Transverse colon (tissue), 4 donors: ENCODE measurements at regions not wholly inside any gene's neighbourhood (a gene's known extent, or its start where the extent isn't known, plus 50 kb on each side); places are given as distances from the start of the nearest gene placed in this dataset.

Experiments
- DNase-seq: peaks from one replicate; pipeline ENCODE4 v3.0.0-alpha.2; 2019
- H3K27ac ChIP-seq, 4 donors: fragments of 200-600 bp; sonication (generic); 2 replicates each; pipeline ENCODE4 v1.5.1; 2016 to 2018; ENCODE audit warnings: inconsistent platforms in 4 of 4
- H3K27me3 ChIP-seq: fragments of 200-600 bp; sonication (generic); 2 replicates; pipeline ENCODE4 v1.5.1; 2017; ENCODE audit warnings: inconsistent platforms
- H3K36me3 ChIP-seq, 4 donors: fragments of 200-600 bp; sonication (generic); 2 replicates each; pipeline ENCODE4 v1.5.1; 2017 to 2019; ENCODE audit warnings: inconsistent platforms in 4 of 4
- H3K4me1 ChIP-seq, 4 donors: fragments of 200-600 bp; sonication (generic); 2 replicates each; pipeline ENCODE4 v1.5.1; 2017 to 2020; ENCODE audit warnings: inconsistent platforms in 4 of 4
- H3K4me3 ChIP-seq, 4 donors: fragments of 200-600 bp; sonication (generic); 1 replicate in 1 of 4; 2 replicates in 3 of 4; pipeline versions ENCODE4 v1.5.1 to v1.6.1; 2017 to 2019; ENCODE audit warnings: inconsistent platforms in 4 of 4
- H3K9me3 ChIP-seq, 2 donors: fragments of 200-600 bp; sonication (generic); 2 replicates each; pipeline ENCODE4 v1.5.1; 2017 to 2019; ENCODE audit warnings: inconsistent platforms in 2 of 2
- EP300 ChIP-seq: sonication (generic); formaldehyde crosslinking; IDR thresholded peaks from one replicate; pipeline ENCODE4 v1.6.1; 2017; ENCODE audit warnings: antibody characterized with exemption, low read depth
- POLR2A ChIP-seq: fragments of 450-650 bp; IDR thresholded peaks from one replicate; pipeline ENCODE4 v1.6.1; 2016; ENCODE audit warnings: antibody characterized with exemption, mild to moderate bottlenecking, moderate library complexity
- POLR2AphosphoS5 ChIP-seq, 3 donors: sonication (generic); formaldehyde crosslinking; IDR thresholded peaks; one replicate each; pipeline ENCODE4 v1.6.1; 2016; ENCODE audit warnings: antibody characterized with exemption in 3 of 3
- WGBS, 2 donors: methylation state at CpG; one replicate each; pipeline ENCODE4 v1.1.5; 2018; ENCODE audit warnings: low coverage in 1 of 2; 5-methylcytosine and 5-hydroxymethylcytosine counted together
- in situ Hi-C, 4 donors: fragments of 200-750 bp; cut with MboI; loops; one replicate each; pipeline versions ENCODE4 v1.15.0 to v1.15.1; 2017; ENCODE audit warnings: low sequenced_read_pairs in 3 of 4, low pct_ligation_motif_present in 1 of 4, low pct_unique_long_range_greater_than_20kb in 1 of 4
- intact Hi-C: fragments of 100-400 bp; cut with DNase I; formaldehyde crosslinking; loops from one replicate; pipeline ENCODE4 v1.15.1; 2023; ENCODE audit warnings: low total_unique reads
- TF ChIP-seq, protein P1 (sequence below), 5 experiments: fragments of 200-600 bp in 3 of 5; fragments of 450-650 bp in 2 of 5; sonication (generic) in 3 of 5; IDR thresholded peaks; 1 replicate in 2 of 5; 2 replicates in 3 of 5; pipeline ENCODE4 v1.5.1; 2016 to 2017; ENCODE audit warnings: antibody characterized with exemption in 5 of 5, inconsistent platforms in 3 of 5, mild to moderate bottlenecking in 2 of 5, moderate library complexity in 1 of 5

DNA sequence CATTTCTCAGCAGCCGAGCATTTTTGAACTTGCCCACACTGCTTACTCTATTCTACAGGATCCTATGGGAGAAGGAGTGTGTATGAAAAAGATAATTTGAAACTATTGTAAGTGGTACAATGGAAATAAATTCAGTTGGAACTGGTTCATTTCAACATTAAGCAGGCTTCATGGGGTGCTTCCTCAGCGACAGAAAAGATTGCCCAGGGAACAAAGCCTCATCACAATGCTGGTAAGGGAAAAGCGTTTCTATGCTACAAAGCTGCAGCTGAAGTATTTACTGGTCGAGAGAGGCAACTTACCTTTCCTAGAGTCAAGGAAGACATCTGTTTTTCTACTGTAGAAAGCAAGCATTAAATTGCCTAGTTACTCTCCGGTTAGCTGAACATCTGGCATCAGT lies 568.2 kb upstream of the ZP4 start:
- in situ Hi-C loops (no loop called here), intact Hi-C loops (no loop called here)
- Histone ChIP-seq H3K4me3 (no peak overlapping the region), H3K9me3 (no peaks in the 10 kb centered on the region), H3K36me3 (no peaks in the 10 kb centered on the region), H3K4me1 (no peaks in the 10 kb centered on the region), H3K27ac (no peak overlapping the region), H3K27me3 (no peaks in the 10 kb centered on the region)
- no peak for DNase-seq
- TF ChIP-seq EP300 = no peak
- no peak for TF ChIP-seq POLR2AphosphoS5 (IDR thresholded peaks at IDR 0.05)
- TF ChIP-seq POLR2A = no peak
- TF ChIP-seq, protein P1, sequence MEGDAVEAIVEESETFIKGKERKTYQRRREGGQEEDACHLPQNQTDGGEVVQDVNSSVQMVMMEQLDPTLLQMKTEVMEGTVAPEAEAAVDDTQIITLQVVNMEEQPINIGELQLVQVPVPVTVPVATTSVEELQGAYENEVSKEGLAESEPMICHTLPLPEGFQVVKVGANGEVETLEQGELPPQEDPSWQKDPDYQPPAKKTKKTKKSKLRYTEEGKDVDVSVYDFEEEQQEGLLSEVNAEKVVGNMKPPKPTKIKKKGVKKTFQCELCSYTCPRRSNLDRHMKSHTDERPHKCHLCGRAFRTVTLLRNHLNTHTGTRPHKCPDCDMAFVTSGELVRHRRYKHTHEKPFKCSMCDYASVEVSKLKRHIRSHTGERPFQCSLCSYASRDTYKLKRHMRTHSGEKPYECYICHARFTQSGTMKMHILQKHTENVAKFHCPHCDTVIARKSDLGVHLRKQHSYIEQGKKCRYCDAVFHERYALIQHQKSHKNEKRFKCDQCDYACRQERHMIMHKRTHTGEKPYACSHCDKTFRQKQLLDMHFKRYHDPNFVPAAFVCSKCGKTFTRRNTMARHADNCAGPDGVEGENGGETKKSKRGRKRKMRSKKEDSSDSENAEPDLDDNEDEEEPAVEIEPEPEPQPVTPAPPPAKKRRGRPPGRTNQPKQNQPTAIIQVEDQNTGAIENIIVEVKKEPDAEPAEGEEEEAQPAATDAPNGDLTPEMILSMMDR (IDR thresholded peaks at IDR 0.05) = no peak
- 67 to 79% methylated on average over 3 to 5 of the region's 5 CpGs for WGBS, 2 donors

DNA sequence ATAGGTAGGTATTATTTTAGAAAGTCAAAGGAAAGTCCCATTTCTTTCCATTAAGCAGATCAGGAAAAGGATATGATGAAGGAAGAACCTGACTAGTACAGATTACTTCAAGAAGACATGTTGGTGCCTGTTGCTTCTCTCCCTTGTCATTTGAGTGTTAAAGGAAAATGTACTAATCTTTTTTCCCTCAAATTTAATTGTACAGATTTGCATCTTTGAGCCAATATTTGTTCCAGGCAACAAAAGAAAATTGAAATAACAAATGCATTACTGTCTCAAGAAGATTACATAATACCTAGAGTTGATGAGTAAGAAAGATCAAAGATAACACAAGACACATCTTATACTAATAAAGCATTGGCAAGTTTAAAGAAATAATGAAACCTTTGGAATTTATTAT lies 566.9 kb upstream of the ZP4 start:
- intact Hi-C loops = no loop called here
- Histone ChIP-seq H3K4me1 (no peaks in the 10 kb centered on the region), H3K36me3 (no peaks in the 10 kb centered on the region), H3K9me3 (no peaks in the 10 kb centered on the region), H3K27me3 (no peaks in the 10 kb centered on the region), H3K27ac (no peak overlapping the region), H3K4me3 (no peak overlapping the region)
- DNase-seq = no peak
- in situ Hi-C loops = no loop called here
- TF ChIP-seq, protein P1 (IDR thresholded peaks at IDR 0.05) = no peak
- TF ChIP-seq POLR2A = no peak
- TF ChIP-seq EP300 = no peak
- no peak for TF ChIP-seq POLR2AphosphoS5 (IDR thresholded peaks at IDR 0.05)

DNA sequence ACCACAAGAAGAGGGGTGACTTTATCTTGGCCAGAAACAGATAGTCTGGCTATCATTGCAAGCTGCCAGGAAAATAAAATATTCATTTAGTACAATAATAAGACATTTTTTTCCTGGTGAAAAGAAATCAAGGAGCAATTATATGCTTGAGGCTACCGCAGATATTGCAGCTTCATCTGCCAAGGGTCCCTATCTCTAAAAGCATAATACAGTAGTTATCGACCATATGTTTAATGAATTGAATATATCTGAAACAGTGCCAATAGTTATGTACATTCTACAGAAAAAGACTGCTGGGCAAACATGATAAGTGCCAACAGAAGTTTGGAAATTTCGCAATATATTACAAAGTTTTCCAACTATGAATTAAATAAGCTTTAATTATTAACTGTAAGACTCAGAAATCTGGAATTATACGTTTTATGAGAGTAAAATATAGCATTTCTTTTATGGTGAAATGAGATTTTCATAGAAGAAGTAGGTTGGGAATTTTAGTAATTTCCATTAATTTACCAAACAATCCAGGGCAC lies 561.1 kb upstream of the ZP4 start:
- no peak overlapping the region for H3K27ac ChIP-seq
- intact Hi-C loops = no loop called here
- no peaks in the 10 kb centered on the region for H3K9me3 ChIP-seq
- no peak overlapping the region for H3K4me3 ChIP-seq
- no peaks in the 10 kb centered on the region for H3K4me1 ChIP-seq
- whole genome bisulfite sequencing, 2 donors = 44 to 57% methylated on average over 3 to 4 of the region's 4 CpGs
- in situ Hi-C loops = no loop called here
- DNase-seq = no peak
- H3K36me3 ChIP-seq = no peaks in the 10 kb centered on the region
- no peaks in the 10 kb centered on the region for H3K27me3 ChIP-seq
- TF ChIP-seq, protein P1 (IDR thresholded peaks at IDR 0.05) = no peak
- TF ChIP-seq POLR2A (no peak), EP300 (no peak), POLR2AphosphoS5 (IDR thresholded peaks at IDR 0.05) (no peak)

DNA sequence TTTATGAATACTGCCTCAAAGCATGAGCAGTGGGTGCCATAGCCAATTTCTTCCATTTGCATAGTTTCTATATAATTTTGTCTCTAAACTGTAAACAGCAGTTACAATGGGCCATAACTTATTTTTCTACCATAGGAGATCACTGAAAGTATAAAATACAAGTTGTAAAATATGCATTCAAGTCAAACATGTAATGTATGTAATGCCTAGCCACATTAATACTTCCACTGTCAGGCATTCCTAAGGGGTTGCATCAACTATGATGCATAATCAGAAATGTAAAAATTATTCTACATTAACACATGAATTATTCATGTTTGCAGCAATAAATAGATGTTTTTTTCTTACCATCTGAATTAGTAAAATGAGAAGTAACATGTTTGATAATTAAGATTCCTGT lies 560.3 kb upstream of the ZP4 start:
- no peaks in the 10 kb centered on the region for H3K27me3 ChIP-seq
- no peaks in the 10 kb centered on the region for H3K4me1 ChIP-seq
- no peak overlapping the region for H3K27ac ChIP-seq
- no peak overlapping the region for H3K4me3 ChIP-seq
- H3K36me3 ChIP-seq = no peaks in the 10 kb centered on the region
- intact Hi-C loops (no loop called here), in situ Hi-C loops (no loop called here)
- TF ChIP-seq, protein P1 (IDR thresholded peaks at IDR 0.05) = no peak
- TF ChIP-seq POLR2A (no peak), EP300 (no peak)
- H3K9me3 ChIP-seq = no peaks in the 10 kb centered on the region
- DNase-seq = no peak
